MCF 10A (cell line): ENCODE measurements at regions not wholly inside any gene's neighbourhood (a gene's known extent, or its start where the extent isn't known, plus 50 kb on each side); places are given as distances from the start of the nearest gene placed in this dataset.

Source experiments
- BruUV-seq: library from RNA; stranded (reverse); fragments of 400-500 nt; replicated peaks from 2 replicates; lab custom pipeline; 2021; lab: Mats Ljungman, UMichigan
- CTCF ChIA-PET: fragments of 300-600 bp; sonication (Branson Sonifier 250); formaldehyde crosslinking; extraction: SDS; loops from one replicate; lab custom pipeline; 2021; ENCODE audit warnings: antibody characterized with exemption, inconsistent platforms; lab: Yijun Ruan, JAX
- POLR2A ChIA-PET: fragments of 300-600, 350-650 bp; sonication (Branson Sonifier 250); formaldehyde crosslinking; extraction: SDS; loops from one replicate; lab custom pipeline; 2020; ENCODE audit warnings: antibody characterized with exemption, inconsistent platforms; lab: Yijun Ruan, JAX
- DNase-seq: peaks from one replicate; pipeline ENCODE4 v3.0.0-alpha.2; 2018; ENCODE audit not compliant: unreplicated experiment
- H3K27ac Mint-ChIP-seq: one replicate; pipeline ENCODE4 v1.8.0; 2022; ENCODE audit warnings: mild to moderate bottlenecking, low read depth, mixed read lengths; ENCODE audit not compliant: unreplicated experiment
- H3K27me3 Mint-ChIP-seq: one replicate; pipeline ENCODE4 v1.8.0; 2022; ENCODE audit warnings: mixed read lengths; ENCODE audit not compliant: insufficient read depth, unreplicated experiment
- H3K36me3 Mint-ChIP-seq: one replicate; pipeline ENCODE4 v1.8.0; 2022; ENCODE audit warnings: mild to moderate bottlenecking, moderate library complexity, mixed read lengths; ENCODE audit not compliant: insufficient read depth, unreplicated experiment
- H3K4me1 Mint-ChIP-seq: one replicate; pipeline ENCODE4 v1.8.0; 2022; ENCODE audit warnings: mixed read lengths; ENCODE audit not compliant: insufficient read depth, unreplicated experiment
- H3K4me3 Mint-ChIP-seq: one replicate; pipeline ENCODE4 v1.8.0; 2022; ENCODE audit warnings: mild to moderate bottlenecking, moderate library complexity, mixed read lengths; ENCODE audit not compliant: unreplicated experiment
- H3K9me3 Mint-ChIP-seq: one replicate; pipeline ENCODE4 v1.8.0; 2022; ENCODE audit warnings: mixed read lengths; ENCODE audit not compliant: unreplicated experiment
- CTCF ChIP-seq: fragments of 200-600 bp; IDR thresholded peaks from one replicate; pipeline ENCODE4 v1.8.0; 2022; ENCODE audit warnings: antibody characterized with exemption, mild to moderate bottlenecking; ENCODE audit not compliant: unreplicated experiment
- intact Hi-C: fragments of 100-400 bp; cut with micrococcal nuclease; formaldehyde crosslinking; loops from 2 replicates; pipeline ENCODE4 v1.14.1; 2022

GRCh38 chr12:47353508-47353907, 273.7 kb upstream of the AMIGO2 start:
- DNase-seq: no peak
- no peak overlapping the region for H3K4me3 Mint-ChIP-seq
- CTCF ChIA-PET: interaction anchor here (1.0 kb wide), 1 partner anchor 9 kb away, joined by 4 read pairs; no protein-coding TSS in a partner anchor
- H3K27me3 Mint-ChIP-seq: no peaks in the 10 kb centered on the region
- H3K27ac Mint-ChIP-seq: no peak overlapping the region
- H3K4me1 Mint-ChIP-seq: no peaks in the 10 kb centered on the region
- no peaks in the 10 kb centered on the region for H3K36me3 Mint-ChIP-seq
- TF ChIP-seq CTCF: no peak
- intact Hi-C loops: no loop called here
- POLR2A ChIA-PET: interaction anchor here (0.7 kb wide), 1 partner anchor 15 kb away, joined by 5 read pairs; no protein-coding TSS in a partner anchor
- no TSS peak for BruUV-seq
- H3K9me3 Mint-ChIP-seq: no peaks in the 10 kb centered on the region

GRCh38 chr12:47352067-47352466, 272.3 kb upstream of the AMIGO2 start:
- no peaks in the 10 kb centered on the region for H3K9me3 Mint-ChIP-seq
- DNase-seq: no peak
- BruUV-seq: no TSS peak
- no peak for TF ChIP-seq CTCF
- intact Hi-C loops: no loop called here
- ChIA-PET POLR2A (no interaction called here), CTCF (no interaction called here)
- H3K36me3 Mint-ChIP-seq: no peaks in the 10 kb centered on the region
- no peak overlapping the region for H3K4me3 Mint-ChIP-seq
- H3K4me1 Mint-ChIP-seq: no peaks in the 10 kb centered on the region
- no peaks in the 10 kb centered on the region for H3K27me3 Mint-ChIP-seq
- no peak overlapping the region for H3K27ac Mint-ChIP-seq

GRCh38 chr12:47351526-47351925, 271.8 kb upstream of the AMIGO2 start:
- no peaks in the 10 kb centered on the region for H3K9me3 Mint-ChIP-seq
- DNase-seq: no peak
- TF ChIP-seq CTCF: no peak
- no peaks in the 10 kb centered on the region for H3K36me3 Mint-ChIP-seq
- ChIA-PET POLR2A (no interaction called here), CTCF (no interaction called here)
- no peak overlapping the region for H3K4me3 Mint-ChIP-seq
- intact Hi-C loops: no loop called here
- BruUV-seq: no TSS peak
- H3K27me3 Mint-ChIP-seq: no peaks in the 10 kb centered on the region
- no peaks in the 10 kb centered on the region for H3K4me1 Mint-ChIP-seq
- no peak overlapping the region for H3K27ac Mint-ChIP-seq

GRCh38 chr12:47350062-47350408, 270.3 kb upstream of the AMIGO2 start:
- Mint-ChIP-seq H3K9me3 (no peaks in the 10 kb centered on the region), H3K27ac (no peak overlapping the region), H3K4me1 (no peaks in the 10 kb centered on the region), H3K4me3 (no peak overlapping the region), H3K36me3 (no peaks in the 10 kb centered on the region), H3K27me3 (no peaks in the 10 kb centered on the region)
- no TSS peak for BruUV-seq
- no peak for DNase-seq
- CTCF ChIA-PET: interaction anchor here (0.7 kb wide), 1 partner anchor 18 kb away, joined by 3 read pairs; no protein-coding TSS in a partner anchor
- POLR2A ChIA-PET: no interaction called here
- TF ChIP-seq CTCF: no peak
- intact Hi-C loops: no loop called here
